Liver (tissue), 8 donors: ENCODE measurements at regions not wholly inside any gene's neighbourhood (a gene's known extent, or its start where the extent isn't known, plus 50 kb on each side); places are given as distances from the start of the nearest gene placed in this dataset.

Experiments
- DNase-seq: peaks from one replicate; pipeline ENCODE4 v3.0.0-alpha.2; 2017; ENCODE audit warnings: low spot score
- H3K27ac ChIP-seq, 2 donors: one replicate each; pipeline ENCODE4 v1.7.0; 2013; ENCODE audit warnings: inconsistent platforms in 2 of 2, low read length in 2 of 2, control low read depth in 1 of 2, low read depth in 1 of 2, mild to moderate bottlenecking in 1 of 2
- H3K27me3 ChIP-seq, 4 donors: one replicate each; pipeline versions ENCODE4 v1.6.1 to v1.7.0; 2013; ENCODE audit warnings: low read length in 3 of 4, inconsistent platforms in 1 of 4, mild to moderate bottlenecking in 1 of 4, moderate library complexity in 1 of 4; ENCODE audit not compliant: control insufficient read depth in 4 of 4, insufficient read depth in 4 of 4
- H3K36me3 ChIP-seq, 4 donors: one replicate each; pipeline versions ENCODE4 v1.6.1 to v1.7.0; 2013; ENCODE audit warnings: low read length in 3 of 4, mild to moderate bottlenecking in 3 of 4, low read depth in 1 of 4, moderate library complexity in 1 of 4; ENCODE audit not compliant: control insufficient read depth in 4 of 4, insufficient read depth in 3 of 4
- H3K4me1 ChIP-seq, 4 donors: one replicate each; pipeline versions ENCODE4 v1.6.1 to v1.7.0; 2013; ENCODE audit warnings: low read length in 3 of 4, mild to moderate bottlenecking in 3 of 4, moderate library complexity in 1 of 4; ENCODE audit not compliant: control insufficient read depth in 4 of 4, insufficient read depth in 4 of 4
- H3K4me3 ChIP-seq, 3 donors: one replicate each; pipeline versions ENCODE4 v1.6.1 to v1.7.0; 2013; ENCODE audit warnings: low read length in 3 of 3, control low read depth in 1 of 3, low read depth in 1 of 3, mild to moderate bottlenecking in 1 of 3
- H3K9ac ChIP-seq, 2 donors: one replicate each; pipeline ENCODE4 v1.7.0; 2013; ENCODE audit warnings: low read length in 2 of 2, mild to moderate bottlenecking in 2 of 2, moderate library complexity in 2 of 2, control low read depth in 1 of 2, low read depth in 1 of 2
- H3K9me3 ChIP-seq, 4 donors: one replicate each; pipeline versions ENCODE4 v1.6.1 to v1.7.0; 2013; ENCODE audit warnings: low read length in 3 of 4; ENCODE audit not compliant: control insufficient read depth in 4 of 4
- ATF3 ChIP-seq: IDR thresholded peaks from 2 replicates; pipeline ENCODE4 v1.6.1; 2016; ENCODE audit warnings: antibody characterized with exemption
- CTCF ChIP-seq: fragments of 150-350 bp; IDR thresholded peaks from 2 replicates; pipeline ENCODE4 v1.5.1; 2017; ENCODE audit warnings: improper control_type of control experiment, low read depth, low read length; ENCODE audit not compliant: missing input control
- EGR1 ChIP-seq, 2 donors: IDR thresholded peaks; 2 replicates each; pipeline ENCODE4 v1.6.1; 2016 to 2018; ENCODE audit warnings: antibody characterized with exemption in 2 of 2, low read depth in 2 of 2
- FOXA2 ChIP-seq: IDR thresholded peaks from 2 replicates; pipeline ENCODE4 v1.6.1; 2016; ENCODE audit warnings: antibody characterized with exemption
- GABPA ChIP-seq, 2 donors: IDR thresholded peaks in 1 of 2; conservative IDR thresholded peaks in 1 of 2; 2 replicates each; pipeline ENCODE4 v1.6.1; 2016; ENCODE audit warnings: antibody characterized with exemption in 2 of 2, mild to moderate bottlenecking in 1 of 2, moderate library complexity in 1 of 2
- HNF4A ChIP-seq, 2 donors: conservative IDR thresholded peaks; 2 replicates each; pipeline ENCODE4 v1.6.1; 2016; ENCODE audit warnings: antibody characterized with exemption in 2 of 2, mild to moderate bottlenecking in 2 of 2
- HNF4G ChIP-seq: IDR thresholded peaks from 2 replicates; pipeline ENCODE4 v1.6.1; 2016; ENCODE audit warnings: antibody characterized with exemption
- NR2F2 ChIP-seq: IDR thresholded peaks from 2 replicates; pipeline ENCODE4 v1.6.1; 2016; ENCODE audit warnings: antibody characterized with exemption
- RAD21 ChIP-seq, 2 donors: IDR thresholded peaks; 2 replicates each; pipeline ENCODE4 v1.6.1; 2016; ENCODE audit warnings: antibody characterized with exemption in 2 of 2, mild to moderate bottlenecking in 2 of 2
- REST ChIP-seq: IDR thresholded peaks from 2 replicates; pipeline ENCODE4 v1.6.1; 2016; ENCODE audit warnings: antibody characterized with exemption, mild to moderate bottlenecking
- RXRA ChIP-seq, 2 donors: IDR thresholded peaks; 2 replicates each; pipeline ENCODE4 v1.6.1; 2017 to 2018; ENCODE audit warnings: antibody characterized with exemption in 2 of 2, mild to moderate bottlenecking in 1 of 2
- TAF1 ChIP-seq: conservative IDR thresholded peaks from 2 replicates; pipeline ENCODE4 v1.6.1; 2016; ENCODE audit warnings: antibody characterized with exemption, mild to moderate bottlenecking
- YY1 ChIP-seq: IDR thresholded peaks from 2 replicates; pipeline ENCODE4 v1.6.1; 2016; ENCODE audit warnings: antibody characterized with exemption, mild to moderate bottlenecking
- ZBTB33 ChIP-seq: IDR thresholded peaks from 2 replicates; pipeline ENCODE4 v1.6.1; 2016; ENCODE audit warnings: antibody characterized with exemption
- WGBS: extraction: QIAGEN DNeasy Blood & Tissue Kit; methylation state at CpG from one replicate; pipeline ENCODE4 v1.1.7; 2013; 5-methylcytosine and 5-hydroxymethylcytosine counted together
- donor health status: healthy.
- donor health status: healthy.
- donor health status: healthy.
- donor health status: healthy.
- donor health status: healthy.

- no peak overlapping the region for H3K9ac ChIP-seq
- no peak overlapping the region for H3K4me3 ChIP-seq
- H3K9me3 ChIP-seq = no peaks in the 10 kb centered on the region
- WGBS = 88% methylated on average over 2 of the region's 2 CpGs
- TF ChIP-seq TAF1 (no peak), FOXA2 (no peak), HNF4A (conservative IDR thresholded peaks at IDR 0.05) (no peak), ZBTB33 (no peak), RXRA (IDR thresholded peaks at IDR 0.05) (no peak), REST (no peak)
- peaks cover 0 to 5% (median 0%) of the 10 kb centered on the region in 4 donors for H3K4me1 ChIP-seq
- H3K27ac ChIP-seq = no peak overlapping the region
- no peaks in the 10 kb centered on the region for H3K36me3 ChIP-seq
- H3K27me3 ChIP-seq = no peaks in the 10 kb centered on the region
- DNase-seq = no peak
Measured at GRCh38 chr18:26772691-26773090, 92.8 kb downstream of the AQP4 start.

GRCh38 chr18:26771524-26771923 is 94.0 kb downstream of the AQP4 start:
- no peak overlapping the region for H3K4me3 ChIP-seq
- 5% methylated on average over 1 of the region's 1 CpG for WGBS
- no peaks in the 10 kb centered on the region for H3K27me3 ChIP-seq
- H3K9me3 ChIP-seq = no peaks in the 10 kb centered on the region
- H3K9ac ChIP-seq = no peak overlapping the region
- H3K36me3 ChIP-seq = no peaks in the 10 kb centered on the region
- no peak for TF ChIP-seq EGR1 (IDR thresholded peaks at IDR 0.05; ENCODE audit: low read depth in 2 of 2)
- peak; percentile 75 for TF ChIP-seq CTCF
- no peak for TF ChIP-seq TAF1
- TF ChIP-seq RAD21 (IDR thresholded peaks at IDR 0.05) = peak; percentile 91 to 96
- DNase-seq = no peak
- peaks cover 0 to 5% (median 0%) of the 10 kb centered on the region in 4 donors for H3K4me1 ChIP-seq
- no peak overlapping the region for H3K27ac ChIP-seq

- Histone ChIP-seq H3K27ac (no peak overlapping the region), H3K9me3 (no peaks in the 10 kb centered on the region), H3K4me3 (no peak overlapping the region), H3K27me3 (no peaks in the 10 kb centered on the region), H3K9ac (no peak overlapping the region), H3K36me3 (no peaks in the 10 kb centered on the region), H3K4me1 (peaks cover 14 to 26% (median 19%) of the 10 kb centered on the region in 4 donors)
- WGBS = 83% methylated on average over 7 of the region's 7 CpGs
- DNase-seq = no peak
- TF ChIP-seq ZBTB33 = no peak
- TF ChIP-seq RXRA (IDR thresholded peaks at IDR 0.05) = no peak
- TF ChIP-seq NR2F2 = no peak
- TF ChIP-seq HNF4G = no peak
- no peak for TF ChIP-seq HNF4A (conservative IDR thresholded peaks at IDR 0.05)
- no peak for TF ChIP-seq YY1
- no peak for TF ChIP-seq REST
- no peak for TF ChIP-seq ATF3
- TF ChIP-seq FOXA2 = no peak
- TF ChIP-seq EGR1 (IDR thresholded peaks at IDR 0.05; ENCODE audit: low read depth in 2 of 2) = no peak
- no peak for TF ChIP-seq GABPA (IDR thresholded peaks at IDR 0.05 in 1 of 2, conservative IDR thresholded peaks at IDR 0.05 in 1 of 2)
Measured at GRCh38 chr18:26768385-26768784, 97.1 kb downstream of the AQP4 start.
